ENCODE measurements at regions not wholly inside any gene's neighbourhood (a gene's known extent, or its start where the extent isn't known, plus 50 kb on each side); places are given as distances from the start of the nearest gene placed in this dataset.

GRCh38 chr6:10014557-10014956, 400.3 kb downstream of the TFAP2A start (continued):
- no peak for TF ChIP-seq CTCF (IDR thresholded peaks at IDR 0.05 in 2 of 3, conservative IDR thresholded peaks at IDR 0.05 in 1 of 3; ENCODE audit: borderline replicate concordance in 1 of 3, insufficient read depth in 1 of 3, low read depth in 2 of 3, low read length in 2 of 3)

GRCh38 chr6:10000551-10000950, 414.3 kb downstream of the TFAP2A start:
- Histone ChIP-seq H3K4me3 (replicated peaks in 1 of 2; ENCODE audit: low read depth in 1 of 2, low read length in 2 of 2) (no peak overlapping the region), H3K4me2 (ENCODE audit: low read length) (no peak overlapping the region), H3K9me2 (ENCODE audit: insufficient read depth) (no peaks in the 10 kb centered on the region), H3K9ac (ENCODE audit: low read length) (no peak overlapping the region), H3K79me2 (ENCODE audit: insufficient read depth, low read length) (no peaks in the 10 kb centered on the region), H3K27ac (ENCODE audit: low read depth, low read length) (no peak overlapping the region), H3K36me3 (ENCODE audit: control insufficient read depth in 1 of 2, insufficient read depth in 2 of 2, low read length in 2 of 2) (no peaks in the 10 kb centered on the region), H2AFZ (ENCODE audit: low read depth, low read length, poor library complexity, severe bottlenecking) (no peak overlapping the region), H4K20me1 (ENCODE audit: insufficient read depth) (no peaks in the 10 kb centered on the region), H3K9me3 (ENCODE audit: control insufficient read depth in 1 of 2, insufficient read depth in 1 of 2, low read depth in 1 of 2, low read length in 2 of 2) (no peaks in the 10 kb centered on the region), H3K27me3 (ENCODE audit: insufficient read depth, low read length) (no peaks in the 10 kb centered on the region), H3K4me1 (ENCODE audit: control insufficient read depth in 1 of 2, insufficient read depth in 2 of 2, low read length in 2 of 2) (no peaks in the 10 kb centered on the region)
- POLR2A ChIA-PET = no interaction called here
- CTCF ChIA-PET = no interaction called here
- intact Hi-C loops (cut with micrococcal nuclease) = no loop called here
- no peak for TF ChIP-seq RAD21 (IDR thresholded peaks at IDR 0.05; ENCODE audit: low read depth)
- TF ChIP-seq JUND (IDR thresholded peaks at IDR 0.05) = no peak
- no peak for TF ChIP-seq TCF7L2 (IDR thresholded peaks at IDR 0.05; ENCODE audit: borderline replicate concordance, extremely low read depth, insufficient read depth, insufficient read length)
- RAD21 ChIA-PET (ENCODE audit: low non-redundant PET in 1 of 2, low total read pairs in 2 of 2, uncharacterized antibody in 2 of 2, unreplicated experiment in 2 of 2) = no interaction called here
- DNase-seq (ENCODE audit: low read depth, low spot score) (no peak), ATAC-seq (no peak)
- BruUV-seq (replicated peaks) = no TSS peak

GRCh38 chr6:9999796-10000195, 415.1 kb downstream of the TFAP2A start:
- H3K4me2 ChIP-seq (ENCODE audit: low read length) = no peak overlapping the region
- no peaks in the 10 kb centered on the region for H3K36me3 ChIP-seq (ENCODE audit: control insufficient read depth in 1 of 2, insufficient read depth in 2 of 2, low read length in 2 of 2)
- no TSS peak for BruUV-seq (replicated peaks)
- DNase-seq (ENCODE audit: low read depth, low spot score) (no peak), ATAC-seq (no peak)
- no peaks in the 10 kb centered on the region for H3K9me3 ChIP-seq (ENCODE audit: control insufficient read depth in 1 of 2, insufficient read depth in 1 of 2, low read depth in 1 of 2, low read length in 2 of 2)
- H3K9ac ChIP-seq (ENCODE audit: low read length) = no peak overlapping the region
- CTCF ChIA-PET = no interaction called here
- RAD21 ChIA-PET (ENCODE audit: low non-redundant PET in 1 of 2, low total read pairs in 2 of 2, uncharacterized antibody in 2 of 2, unreplicated experiment in 2 of 2) = no interaction called here
- H3K4me3 ChIP-seq (replicated peaks in 1 of 2; ENCODE audit: low read depth in 1 of 2, low read length in 2 of 2) = no peak overlapping the region
- no peaks in the 10 kb centered on the region for H3K27me3 ChIP-seq (ENCODE audit: insufficient read depth, low read length)
- H3K9me2 ChIP-seq (ENCODE audit: insufficient read depth) = no peaks in the 10 kb centered on the region
- intact Hi-C loops (cut with micrococcal nuclease) = no loop called here
- H3K79me2 ChIP-seq (ENCODE audit: insufficient read depth, low read length) = no peaks in the 10 kb centered on the region
- H3K27ac ChIP-seq (ENCODE audit: low read depth, low read length) = no peak overlapping the region
- H3K4me1 ChIP-seq (ENCODE audit: control insufficient read depth in 1 of 2, insufficient read depth in 2 of 2, low read length in 2 of 2) = no peaks in the 10 kb centered on the region
- POLR2A ChIA-PET = no interaction called here
- no peaks in the 10 kb centered on the region for H4K20me1 ChIP-seq (ENCODE audit: insufficient read depth)
- no peak overlapping the region for H2AFZ ChIP-seq (ENCODE audit: low read depth, low read length, poor library complexity, severe bottlenecking)
- no peak for TF ChIP-seq FOSL1 (IDR thresholded peaks at IDR 0.05; ENCODE audit: low read depth)
- TF ChIP-seq CTCF (IDR thresholded peaks at IDR 0.05 in 2 of 3, conservative IDR thresholded peaks at IDR 0.05 in 1 of 3; ENCODE audit: borderline replicate concordance in 1 of 3, insufficient read depth in 1 of 3, low read depth in 2 of 3, low read length in 2 of 3) = no peak
- no peak for TF ChIP-seq POLR2A (IDR thresholded peaks at IDR 0.05; ENCODE audit: borderline replicate concordance, extremely low read depth, insufficient read depth, insufficient read length)
- TF ChIP-seq EZH2phosphoT487 (IDR thresholded peaks at IDR 0.05; ENCODE audit: borderline replicate concordance) = no peak
- TF ChIP-seq RAD21 (IDR thresholded peaks at IDR 0.05; ENCODE audit: low read depth) = no peak
- TF ChIP-seq EZH2 (IDR thresholded peaks at IDR 0.05) = no peak
- TF ChIP-seq TCF7L2 (IDR thresholded peaks at IDR 0.05; ENCODE audit: borderline replicate concordance, extremely low read depth, insufficient read depth, insufficient read length) = no peak
- no peak for TF ChIP-seq SIN3A (IDR thresholded peaks at IDR 0.05; ENCODE audit: low read depth)
- no peak for TF ChIP-seq REST (IDR thresholded peaks at IDR 0.05; ENCODE audit: low read depth)
